ENCODE measurements at regions not wholly inside any gene's neighbourhood (a gene's known extent, or its start where the extent isn't known, plus 50 kb on each side); places are given as distances from the start of the nearest gene placed in this dataset.

DNA sequence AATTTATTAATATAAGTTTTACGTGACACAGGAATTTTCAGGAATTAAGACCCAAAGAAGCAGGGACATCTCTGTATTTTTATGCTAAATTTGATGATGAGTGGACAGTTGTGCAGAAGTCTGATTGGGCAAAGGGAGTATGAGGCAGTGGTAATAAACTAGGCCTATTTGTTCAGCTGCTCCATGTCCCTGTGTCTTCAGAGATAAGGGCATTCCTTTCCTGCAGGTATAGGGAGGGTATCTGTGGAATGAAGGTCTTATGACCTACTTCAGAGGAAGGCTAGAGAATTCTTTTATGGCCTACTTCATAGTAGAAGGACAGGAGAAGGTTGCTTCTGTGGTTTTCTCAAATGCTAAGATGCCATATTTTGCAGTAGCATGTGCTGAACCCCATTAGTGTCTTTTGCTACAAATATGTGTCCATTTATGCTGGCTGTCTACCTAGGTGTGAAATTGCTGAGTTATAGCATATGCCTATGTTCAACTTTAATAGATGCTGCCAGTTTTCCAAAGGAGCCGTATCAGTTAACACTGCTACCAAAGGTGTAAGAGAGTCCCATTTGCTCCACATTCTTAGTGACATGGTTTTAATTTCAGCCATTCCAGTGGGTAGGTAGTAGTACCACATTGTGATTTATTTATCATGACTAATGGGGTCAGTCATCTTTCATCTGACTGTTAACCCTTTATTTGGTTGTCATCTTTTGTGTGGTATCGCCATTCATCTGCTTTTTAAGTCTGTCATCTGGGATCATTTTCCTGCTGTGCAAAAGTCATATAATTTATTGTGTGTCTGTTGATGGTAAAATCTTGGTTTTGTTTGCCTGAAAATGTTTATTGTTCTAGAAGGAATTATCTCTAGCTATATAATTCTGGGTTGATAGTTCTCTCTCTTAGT is 410.7 kb upstream of the RGS6 start:
- TF ChIP-seq, protein P1, sequence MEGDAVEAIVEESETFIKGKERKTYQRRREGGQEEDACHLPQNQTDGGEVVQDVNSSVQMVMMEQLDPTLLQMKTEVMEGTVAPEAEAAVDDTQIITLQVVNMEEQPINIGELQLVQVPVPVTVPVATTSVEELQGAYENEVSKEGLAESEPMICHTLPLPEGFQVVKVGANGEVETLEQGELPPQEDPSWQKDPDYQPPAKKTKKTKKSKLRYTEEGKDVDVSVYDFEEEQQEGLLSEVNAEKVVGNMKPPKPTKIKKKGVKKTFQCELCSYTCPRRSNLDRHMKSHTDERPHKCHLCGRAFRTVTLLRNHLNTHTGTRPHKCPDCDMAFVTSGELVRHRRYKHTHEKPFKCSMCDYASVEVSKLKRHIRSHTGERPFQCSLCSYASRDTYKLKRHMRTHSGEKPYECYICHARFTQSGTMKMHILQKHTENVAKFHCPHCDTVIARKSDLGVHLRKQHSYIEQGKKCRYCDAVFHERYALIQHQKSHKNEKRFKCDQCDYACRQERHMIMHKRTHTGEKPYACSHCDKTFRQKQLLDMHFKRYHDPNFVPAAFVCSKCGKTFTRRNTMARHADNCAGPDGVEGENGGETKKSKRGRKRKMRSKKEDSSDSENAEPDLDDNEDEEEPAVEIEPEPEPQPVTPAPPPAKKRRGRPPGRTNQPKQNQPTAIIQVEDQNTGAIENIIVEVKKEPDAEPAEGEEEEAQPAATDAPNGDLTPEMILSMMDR (conservative IDR thresholded peaks at IDR 0.05; ENCODE audit: control insufficient read depth, insufficient read depth, low read depth, low read length): no peak
- no peak for DNase-seq (ENCODE audit: low read depth)
- no peak overlapping the region for H3K4me3 ChIP-seq (ENCODE audit: control insufficient read depth, low read depth, low read length)

DNA sequence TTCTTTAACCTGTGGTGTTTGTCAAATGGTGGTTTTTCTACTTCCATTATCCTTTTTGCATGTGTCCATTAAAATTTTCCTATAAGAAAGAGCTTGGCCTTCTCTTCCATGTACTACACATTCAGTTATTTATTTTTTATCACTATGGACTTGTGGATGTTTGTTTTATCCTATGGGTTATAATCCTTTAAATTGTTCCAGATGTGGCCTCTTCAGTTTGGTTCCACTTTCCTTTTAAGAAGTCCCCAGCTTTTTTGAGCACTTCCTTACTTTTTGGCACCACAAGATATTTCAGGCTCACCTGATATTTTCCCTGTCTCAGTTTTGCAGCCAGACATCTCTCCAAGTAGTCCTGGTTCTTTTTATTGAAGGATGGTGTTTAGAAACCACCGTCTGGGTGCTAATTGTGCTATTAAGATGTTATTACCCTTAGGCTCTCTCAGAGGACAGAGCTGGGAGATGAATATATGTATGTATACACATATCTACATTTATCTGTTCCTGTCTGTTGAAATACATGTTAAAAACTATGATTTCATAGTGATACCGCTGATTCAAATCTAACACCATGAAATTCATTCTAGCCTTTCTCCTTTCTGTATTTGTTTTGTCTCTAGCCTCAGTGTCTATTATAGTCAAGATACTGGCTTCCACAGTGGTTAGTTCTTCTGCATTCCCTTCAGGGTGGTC is 408.5 kb upstream of the RGS6 start:
- H3K4me3 ChIP-seq (ENCODE audit: control insufficient read depth, low read depth, low read length): no peak overlapping the region
- DNase-seq (ENCODE audit: low read depth): peak; percentile 42
- TF ChIP-seq, protein P1 (conservative IDR thresholded peaks at IDR 0.05; ENCODE audit: control insufficient read depth, insufficient read depth, low read depth, low read length): no peak

DNA sequence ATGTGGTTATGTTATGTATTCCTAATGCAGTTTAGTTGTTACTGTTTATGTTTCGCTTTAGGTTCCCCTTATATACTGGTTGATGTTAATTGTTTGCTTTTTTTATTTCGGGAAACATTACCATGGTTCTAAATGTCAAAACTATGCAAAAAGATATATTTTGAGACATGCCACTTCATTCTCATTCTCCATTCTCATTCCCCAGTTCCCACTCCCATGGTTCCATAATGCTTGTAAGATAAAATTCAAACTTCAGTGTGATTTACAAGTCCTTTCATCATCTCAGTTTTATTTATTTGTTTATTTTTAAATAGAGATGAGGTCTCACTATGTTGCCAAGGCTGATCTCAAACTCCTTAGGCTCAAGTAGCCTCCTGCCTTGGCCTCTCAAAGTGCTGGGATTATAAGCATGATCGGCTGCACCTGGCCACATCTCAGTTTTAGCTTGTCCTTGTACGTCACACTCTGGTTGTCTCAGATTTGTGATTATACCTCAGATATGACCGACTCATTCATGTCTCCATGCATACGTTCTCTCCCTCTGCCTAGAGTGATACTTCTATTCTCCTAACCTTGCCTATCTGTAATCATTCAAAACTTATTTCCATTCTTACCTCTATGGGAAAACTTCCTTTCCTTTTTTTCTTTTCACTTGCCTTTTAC is 407.8 kb upstream of the RGS6 start:
- no peak overlapping the region for H3K4me3 ChIP-seq (ENCODE audit: control insufficient read depth, low read depth, low read length)
- DNase-seq (ENCODE audit: low read depth): no peak
- TF ChIP-seq, protein P1 (conservative IDR thresholded peaks at IDR 0.05; ENCODE audit: control insufficient read depth, insufficient read depth, low read depth, low read length): no peak

DNA sequence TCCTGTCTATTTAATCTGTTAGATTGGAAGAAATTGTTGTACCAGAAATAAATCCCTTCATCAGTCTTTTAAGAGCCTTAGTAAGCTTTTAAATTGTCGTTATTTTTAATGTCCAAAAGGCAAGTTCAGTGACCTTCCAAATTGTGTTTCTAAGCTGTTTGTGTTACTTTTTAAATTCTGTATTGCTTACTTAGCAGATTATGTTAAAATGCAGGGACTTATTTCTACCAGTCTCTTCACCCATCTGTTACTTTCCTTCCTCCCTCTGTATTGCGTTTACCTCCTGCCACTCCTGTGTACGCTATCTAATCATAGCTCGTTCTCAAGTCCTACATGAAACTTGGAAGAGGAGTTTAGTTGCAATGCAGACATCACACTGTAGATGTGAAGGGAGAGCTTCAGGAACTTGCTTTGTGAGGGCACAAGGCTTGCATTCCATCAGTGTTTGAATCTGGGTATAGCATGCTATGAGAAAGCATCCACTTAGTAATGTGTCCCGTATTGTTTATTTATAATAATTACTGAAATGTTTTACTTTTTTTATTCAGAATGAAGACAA is 406.5 kb upstream of the RGS6 start:
- no peak for DNase-seq (ENCODE audit: low read depth)
- no peak overlapping the region for H3K4me3 ChIP-seq (ENCODE audit: control insufficient read depth, low read depth, low read length)
- TF ChIP-seq, protein P1 (conservative IDR thresholded peaks at IDR 0.05; ENCODE audit: control insufficient read depth, insufficient read depth, low read depth, low read length): no peak

DNA sequence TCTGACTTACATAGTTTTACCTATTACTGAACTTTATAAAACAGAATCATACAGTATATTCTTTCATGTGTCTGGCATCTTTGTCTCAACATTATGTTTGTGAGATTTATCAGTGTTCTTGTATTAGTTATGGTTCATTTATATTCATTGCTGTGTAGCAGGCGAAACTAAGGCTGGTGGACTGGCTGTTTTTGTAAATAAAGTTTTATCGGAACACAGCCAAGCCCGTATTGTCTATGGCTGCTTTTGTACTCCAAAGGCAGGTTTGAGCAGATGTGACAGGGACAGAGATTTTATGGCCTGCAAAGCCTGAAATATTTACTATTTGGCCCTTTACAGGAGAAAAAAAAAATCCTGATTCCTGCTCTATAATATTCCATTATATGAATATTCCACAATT is 405.8 kb upstream of the RGS6 start:
- no peak for DNase-seq (ENCODE audit: low read depth)
- no peak overlapping the region for H3K4me3 ChIP-seq (ENCODE audit: control insufficient read depth, low read depth, low read length)
- TF ChIP-seq, protein P1 (conservative IDR thresholded peaks at IDR 0.05; ENCODE audit: control insufficient read depth, insufficient read depth, low read depth, low read length): no peak

DNA sequence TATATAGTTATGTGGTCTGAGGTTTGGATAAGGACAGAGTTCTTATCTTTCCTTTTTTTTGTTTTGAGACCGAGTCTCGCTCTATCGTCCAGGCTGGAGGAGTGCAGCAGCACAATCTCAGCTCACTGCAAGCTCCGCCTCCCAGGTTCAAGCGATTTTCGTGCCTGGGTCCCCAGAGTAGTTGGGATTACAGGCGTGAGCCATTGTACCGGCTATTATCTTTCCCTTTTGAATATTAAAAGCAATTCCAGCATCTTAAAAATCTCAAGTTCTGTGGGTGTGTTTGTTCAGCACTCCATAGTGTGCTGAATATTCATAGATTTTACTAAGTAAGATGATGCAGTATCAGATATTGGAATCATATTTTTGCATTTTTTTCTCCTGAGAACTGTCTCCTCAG is 404.4 kb upstream of the RGS6 start:
- H3K4me3 ChIP-seq (ENCODE audit: control insufficient read depth, low read depth, low read length): no peak overlapping the region
- TF ChIP-seq, protein P1 (conservative IDR thresholded peaks at IDR 0.05; ENCODE audit: control insufficient read depth, insufficient read depth, low read depth, low read length): no peak
- DNase-seq (ENCODE audit: low read depth): no peak

Measured in fibroblast of mammary gland (primary cell).